Activated T-cell treated with anti-CD3 and anti-CD28 coated beads, Interleukin-2, amount 50 U/mL, for 72 hours (primary cell): ENCODE measurements at regions not wholly inside any gene's neighbourhood (a gene's known extent, or its start where the extent isn't known, plus 50 kb on each side); places are given as distances from the start of the nearest gene placed in this dataset.

Source experiments
- ATAC-seq, 2 donors: fragments of 150-1000 bp; cut with Tn5 transposase; replicated peaks in 1 of 2; 2 replicates each; pipeline ENCODE4 v1.10.0; 2021; ENCODE audit warnings: moderate library complexity in 2 of 2, mild to moderate bottlenecking in 1 of 2
- DNase-seq, 2 donors: peaks; one replicate each; pipeline ENCODE4 v3.0.0; 2021 to 2022; ENCODE audit warnings: mixed read lengths in 1 of 2
- H3K27ac Mint-ChIP-seq: one replicate; pipeline ENCODE4 v1.8.0; 2022; ENCODE audit warnings: mild to moderate bottlenecking, moderate library complexity, mixed read lengths
- H3K27me3 Mint-ChIP-seq: one replicate; pipeline ENCODE4 v1.8.0; 2022; ENCODE audit warnings: low read depth, mixed read lengths
- H3K36me3 Mint-ChIP-seq, 2 donors: one replicate each; pipeline ENCODE4 v1.8.0; 2022; ENCODE audit warnings: mixed read lengths in 2 of 2, mild to moderate bottlenecking in 1 of 2; ENCODE audit not compliant: insufficient read depth in 2 of 2
- H3K4me1 Mint-ChIP-seq: one replicate; pipeline ENCODE4 v1.8.0; 2022; ENCODE audit warnings: low read depth, mixed read lengths
- H3K4me3 Mint-ChIP-seq, 2 donors: one replicate each; pipeline ENCODE4 v1.8.0; 2022; ENCODE audit warnings: mild to moderate bottlenecking in 2 of 2, mixed read lengths in 2 of 2, moderate library complexity in 2 of 2
- H3K9me3 Mint-ChIP-seq, 2 donors: one replicate each; pipeline ENCODE4 v1.8.0; 2022; ENCODE audit warnings: mixed read lengths in 2 of 2

DNA sequence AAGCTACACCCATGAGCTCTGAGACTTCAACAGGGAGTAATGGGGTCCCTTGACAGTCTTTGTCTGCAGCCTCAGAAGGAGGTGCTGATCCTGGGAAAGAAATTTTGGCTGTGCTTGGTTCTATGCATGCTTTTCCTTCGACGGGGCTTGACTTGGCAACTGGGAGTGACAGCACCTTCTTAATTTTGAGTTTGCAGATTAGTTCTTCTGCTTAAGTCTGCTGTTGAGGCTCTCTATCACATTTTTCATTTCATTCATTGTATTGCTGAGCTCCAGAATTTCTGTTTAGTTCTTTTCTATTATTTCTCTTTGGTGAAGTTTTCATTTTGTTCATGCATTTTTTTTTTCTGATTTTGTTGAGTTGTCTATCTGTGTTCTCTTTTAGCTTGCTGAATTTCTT lies 125.6 kb downstream of the SNX19 start:
- H3K4me1 Mint-ChIP-seq, result no peaks in the 10 kb centered on the region
- H3K9me3 Mint-ChIP-seq, result peaks cover 0 to 8% of the 10 kb centered on the region in 2 donors
- no peak for ATAC-seq
- peaks cover 2% of the 10 kb centered on the region in 2 donors for H3K36me3 Mint-ChIP-seq
- no peaks in the 10 kb centered on the region for H3K27me3 Mint-ChIP-seq
- no peak overlapping the region for H3K4me3 Mint-ChIP-seq
- H3K27ac Mint-ChIP-seq, result no peak overlapping the region
- DNase-seq, result no peak

DNA sequence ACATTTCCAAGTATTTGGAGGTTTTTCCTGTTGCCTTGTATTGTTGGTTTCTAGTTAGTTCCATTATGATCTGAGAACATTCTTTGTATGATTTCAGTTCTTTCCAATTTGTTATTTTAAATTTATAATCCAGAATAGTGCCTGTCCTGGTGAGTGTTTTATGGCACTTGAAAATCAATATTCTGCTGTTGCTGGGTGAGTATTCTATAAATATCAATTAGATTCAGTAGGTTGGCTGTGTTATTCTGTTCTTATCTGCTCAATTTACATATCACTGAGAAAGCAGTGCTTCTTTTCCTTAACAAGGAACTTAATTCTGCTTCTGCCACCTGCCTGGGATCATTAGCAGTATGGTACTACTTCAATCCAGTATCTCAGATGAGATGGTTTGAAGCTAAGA lies 123.5 kb downstream of the SNX19 start:
- H3K4me3 Mint-ChIP-seq, result no peak overlapping the region
- no peak overlapping the region for H3K27ac Mint-ChIP-seq
- peaks cover 2% of the 10 kb centered on the region in 2 donors for H3K36me3 Mint-ChIP-seq
- DNase-seq, result no peak
- H3K4me1 Mint-ChIP-seq, result no peaks in the 10 kb centered on the region
- no peaks in the 10 kb centered on the region for H3K27me3 Mint-ChIP-seq
- peaks cover 1 to 8% of the 10 kb centered on the region in 2 donors for H3K9me3 Mint-ChIP-seq
- no peak for ATAC-seq

DNA sequence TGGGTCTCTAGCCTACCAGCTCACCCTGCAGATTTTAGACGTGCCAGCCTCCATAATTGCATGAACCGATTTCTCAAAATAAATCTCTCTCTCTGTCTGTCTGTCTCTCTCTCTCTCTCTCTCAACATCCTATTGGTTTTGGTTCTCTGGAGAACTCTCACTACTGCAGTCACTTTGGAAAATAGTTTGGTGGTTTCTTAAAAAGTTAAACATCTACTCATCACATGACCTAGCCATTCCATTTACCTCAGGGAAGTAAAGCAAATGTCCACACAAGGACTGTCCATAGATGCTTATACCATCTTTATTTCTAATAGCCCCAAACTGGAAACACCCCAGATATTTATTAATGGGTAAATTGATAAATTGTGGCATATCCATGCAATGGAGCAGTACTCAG lies 119.5 kb downstream of the SNX19 start:
- DNase-seq, result no peak
- H3K4me3 Mint-ChIP-seq, result no peak overlapping the region
- H3K36me3 Mint-ChIP-seq, result peaks cover 0 to 2% of the 10 kb centered on the region in 2 donors
- no peaks in the 10 kb centered on the region for H3K4me1 Mint-ChIP-seq
- peaks cover 0 to 1% of the 10 kb centered on the region in 2 donors for H3K9me3 Mint-ChIP-seq
- H3K27ac Mint-ChIP-seq, result no peak overlapping the region
- no peak for ATAC-seq
- H3K27me3 Mint-ChIP-seq, result no peaks in the 10 kb centered on the region

DNA sequence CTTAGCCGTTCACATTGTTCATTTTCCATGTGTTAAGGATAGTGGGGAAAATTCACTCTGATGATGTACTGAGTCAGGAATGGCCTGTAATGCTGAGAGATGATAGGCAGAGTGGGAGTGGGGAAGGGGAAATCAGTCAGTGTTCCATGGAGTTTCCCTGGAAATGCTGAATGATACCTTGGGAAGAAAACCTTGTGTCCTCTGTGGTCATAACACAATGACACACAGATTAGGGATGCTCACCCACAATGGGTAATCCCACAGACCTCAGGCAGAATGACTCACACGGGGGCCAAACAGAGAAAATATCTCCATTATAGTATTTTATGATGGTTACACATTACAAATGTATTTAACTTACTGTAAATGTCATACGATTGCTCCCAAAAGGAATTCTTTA lies 118.0 kb downstream of the SNX19 start:
- Mint-ChIP-seq H3K9me3 (peaks cover 0 to 1% of the 10 kb centered on the region in 2 donors), H3K27me3 (no peaks in the 10 kb centered on the region), H3K36me3 (no peaks in the 10 kb centered on the region), H3K4me3 (no peak overlapping the region), H3K27ac (no peak overlapping the region), H3K4me1 (no peaks in the 10 kb centered on the region)
- DNase-seq (no peak), ATAC-seq (no peak)

DNA sequence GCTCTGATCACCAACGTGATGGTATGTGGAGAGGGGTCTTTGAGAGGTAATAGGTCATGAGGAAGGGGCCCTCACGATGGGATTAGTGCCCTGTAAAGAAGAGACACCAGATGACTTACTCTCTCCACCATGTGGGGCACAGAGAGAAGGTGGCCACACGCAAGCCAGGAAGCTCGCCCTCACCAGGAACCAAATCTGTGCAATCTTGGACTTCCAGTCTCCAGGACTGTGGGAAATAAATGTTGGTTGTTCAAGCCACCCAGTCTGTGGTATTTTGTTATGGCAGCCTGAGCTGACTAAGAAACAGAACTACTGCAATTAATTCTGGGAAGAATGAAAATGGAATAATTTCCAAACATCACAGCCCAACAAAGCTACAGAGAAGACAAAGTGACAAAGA lies 117.5 kb downstream of the SNX19 start:
- H3K4me1 Mint-ChIP-seq, result no peaks in the 10 kb centered on the region
- no peak for ATAC-seq
- DNase-seq, result no peak
- H3K4me3 Mint-ChIP-seq, result no peak overlapping the region
- H3K27ac Mint-ChIP-seq, result no peak overlapping the region
- H3K36me3 Mint-ChIP-seq, result no peaks in the 10 kb centered on the region
- peaks cover 0 to 1% of the 10 kb centered on the region in 2 donors for H3K9me3 Mint-ChIP-seq
- H3K27me3 Mint-ChIP-seq, result peaks cover 5% of the 10 kb centered on the region

DNA sequence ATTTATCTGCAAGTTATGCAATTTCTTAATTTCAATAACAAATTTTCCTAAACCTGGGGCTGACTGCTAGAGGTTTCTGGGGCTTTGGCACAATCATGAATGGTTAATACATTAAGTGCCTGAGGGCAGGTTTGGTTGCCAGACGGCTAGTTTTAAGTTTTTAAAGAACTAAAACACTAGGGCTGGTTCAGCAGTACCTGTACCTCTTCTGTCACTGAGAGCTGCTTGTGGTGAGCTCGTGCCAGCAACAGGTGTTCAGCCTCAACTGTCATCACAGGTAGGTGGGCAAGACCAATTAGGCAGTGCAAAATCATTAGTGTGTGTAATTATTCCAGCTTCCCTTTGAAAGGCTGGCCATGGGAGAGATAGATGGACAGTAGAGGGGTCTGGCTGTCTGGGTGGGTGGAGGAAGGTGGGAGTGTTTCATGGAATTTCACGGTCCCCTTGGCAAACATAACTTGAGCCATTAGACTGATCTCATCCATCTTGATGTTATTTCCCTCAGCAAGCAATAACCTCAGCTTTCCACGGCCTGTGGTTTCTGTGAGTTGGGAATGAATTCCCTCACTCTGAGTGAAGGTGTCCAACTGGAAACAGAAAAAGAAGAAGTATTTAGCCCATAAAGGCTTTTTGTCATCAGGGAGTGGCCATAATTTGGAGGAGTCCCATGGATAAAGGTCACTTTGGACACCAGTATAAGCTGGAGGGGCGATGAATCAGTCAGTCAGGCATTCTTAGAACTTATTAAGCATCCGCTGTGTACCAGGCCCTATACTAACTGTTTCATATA lies 114.8 kb downstream of the SNX19 start:
- DNase-seq (no peak), ATAC-seq (no peak)
- H3K4me3 Mint-ChIP-seq, result no peak overlapping the region
- H3K9me3 Mint-ChIP-seq, result peaks cover 0 to 1% of the 10 kb centered on the region in 2 donors
- no peak overlapping the region for H3K27ac Mint-ChIP-seq
- no peaks in the 10 kb centered on the region for H3K36me3 Mint-ChIP-seq
- no peaks in the 10 kb centered on the region for H3K4me1 Mint-ChIP-seq
- peaks cover 7% of the 10 kb centered on the region for H3K27me3 Mint-ChIP-seq

DNA sequence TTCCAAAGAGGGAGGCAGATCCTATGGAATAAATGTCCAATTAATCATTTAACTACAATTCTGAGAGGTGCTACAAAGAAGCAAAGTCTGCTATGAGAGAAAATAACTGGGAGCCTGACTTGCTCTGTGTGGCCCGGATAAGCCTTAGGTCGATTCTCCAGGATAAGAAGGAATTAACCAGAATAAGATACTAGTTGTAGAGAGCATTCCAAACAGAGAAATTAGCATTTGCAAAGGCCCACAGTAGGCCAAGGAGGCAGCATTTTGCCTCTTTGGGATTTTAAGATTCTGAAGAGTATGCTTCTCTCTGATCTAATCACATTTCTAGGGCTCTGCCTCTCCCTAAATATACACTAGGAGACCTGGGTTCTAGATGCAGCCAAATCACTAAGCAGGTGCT lies 113.7 kb downstream of the SNX19 start:
- no peak for ATAC-seq
- Mint-ChIP-seq H3K4me1 (no peaks in the 10 kb centered on the region), H3K36me3 (no peaks in the 10 kb centered on the region), H3K27ac (no peak overlapping the region), H3K27me3 (peaks cover 7% of the 10 kb centered on the region), H3K9me3 (no peaks in the 10 kb centered on the region), H3K4me3 (no peak overlapping the region)
- no peak for DNase-seq

DNA sequence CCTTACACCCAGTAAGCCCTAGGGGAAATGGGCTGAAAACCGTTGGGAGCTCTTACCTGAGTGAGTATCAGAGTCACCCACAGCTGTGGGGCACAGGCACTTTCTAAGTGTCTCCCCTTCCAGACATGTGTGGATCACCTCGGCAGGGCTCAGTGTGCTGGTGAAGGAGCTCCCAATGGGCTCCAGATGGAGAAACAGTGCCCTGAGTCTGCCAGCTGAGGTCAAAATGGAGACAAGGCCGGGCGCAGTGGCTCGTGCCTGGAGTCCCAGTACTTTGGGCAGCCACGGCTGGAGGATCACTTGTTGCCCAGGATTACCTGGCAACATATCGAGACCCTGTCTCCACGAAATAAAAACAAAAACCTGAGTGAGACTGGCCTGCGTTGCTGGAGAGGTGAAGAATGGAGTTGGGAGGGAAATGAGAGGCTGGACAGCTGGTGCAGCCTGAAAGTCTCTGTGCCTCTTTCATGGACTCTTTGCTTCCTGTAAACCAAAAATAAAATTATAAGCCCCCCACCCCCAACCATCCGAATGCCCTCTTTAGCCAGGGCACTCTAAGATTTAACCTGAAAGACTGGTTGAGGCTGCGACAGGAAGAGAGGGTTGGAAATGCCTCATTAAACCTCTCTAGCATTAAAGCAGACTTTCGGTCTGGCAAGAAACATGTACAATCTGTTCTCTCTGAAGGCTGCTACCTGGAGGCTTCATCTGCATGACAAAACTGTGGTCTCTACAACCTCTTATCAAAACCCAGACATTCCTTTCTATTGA lies 111.8 kb downstream of the SNX19 start:
- ATAC-seq (no peak), DNase-seq (no peak)
- Mint-ChIP-seq H3K36me3 (no peaks in the 10 kb centered on the region), H3K9me3 (no peaks in the 10 kb centered on the region), H3K27ac (no peak overlapping the region), H3K4me3 (no peak overlapping the region), H3K27me3 (peaks cover 7% of the 10 kb centered on the region), H3K4me1 (no peaks in the 10 kb centered on the region)

DNA sequence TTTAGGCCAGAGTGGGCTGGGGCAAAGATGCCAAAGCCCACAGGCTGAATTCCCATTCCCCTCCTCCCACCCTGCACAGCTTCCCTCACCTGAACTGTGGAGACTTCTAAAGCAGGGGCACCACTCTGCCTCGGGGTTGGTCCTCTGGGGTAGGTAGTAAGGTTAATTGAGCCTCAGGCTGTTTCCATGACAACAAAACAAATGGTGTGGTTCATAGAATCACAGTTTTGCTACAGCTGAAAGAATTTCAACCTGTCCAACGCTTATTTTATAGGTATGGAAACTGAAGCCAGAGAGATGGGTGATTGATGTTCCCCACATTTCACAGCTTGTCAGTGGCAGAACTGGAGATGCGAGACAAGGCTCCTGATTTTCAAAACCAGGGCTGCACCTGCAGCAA lies 109.5 kb downstream of the SNX19 start:
- DNase-seq (no peak), ATAC-seq (no peak)
- no peak overlapping the region for H3K4me3 Mint-ChIP-seq
- H3K4me1 Mint-ChIP-seq, result no peaks in the 10 kb centered on the region
- H3K9me3 Mint-ChIP-seq, result no peaks in the 10 kb centered on the region
- no peak overlapping the region for H3K27ac Mint-ChIP-seq
- H3K27me3 Mint-ChIP-seq, result peaks cover 7% of the 10 kb centered on the region
- no peaks in the 10 kb centered on the region for H3K36me3 Mint-ChIP-seq

DNA sequence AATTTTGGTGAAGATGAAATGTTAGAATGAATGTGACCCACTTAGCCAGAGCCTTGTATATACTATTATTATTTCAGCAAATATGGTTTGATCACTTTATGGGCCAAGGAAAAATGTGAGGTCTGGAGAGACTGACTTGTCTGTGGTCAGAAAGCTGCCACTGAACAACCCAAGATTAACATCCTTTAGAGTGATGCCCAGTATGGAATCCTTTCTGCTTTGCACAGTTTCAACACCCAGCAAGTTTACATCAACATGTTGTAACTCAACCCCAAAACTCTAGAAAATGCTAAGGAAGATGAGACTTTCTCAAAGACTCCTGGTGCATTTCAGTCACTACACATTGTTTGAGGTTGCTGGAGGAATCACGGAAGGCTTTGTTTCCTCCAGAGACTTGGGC lies 107.7 kb downstream of the SNX19 start:
- DNase-seq, result no peak

DNA sequence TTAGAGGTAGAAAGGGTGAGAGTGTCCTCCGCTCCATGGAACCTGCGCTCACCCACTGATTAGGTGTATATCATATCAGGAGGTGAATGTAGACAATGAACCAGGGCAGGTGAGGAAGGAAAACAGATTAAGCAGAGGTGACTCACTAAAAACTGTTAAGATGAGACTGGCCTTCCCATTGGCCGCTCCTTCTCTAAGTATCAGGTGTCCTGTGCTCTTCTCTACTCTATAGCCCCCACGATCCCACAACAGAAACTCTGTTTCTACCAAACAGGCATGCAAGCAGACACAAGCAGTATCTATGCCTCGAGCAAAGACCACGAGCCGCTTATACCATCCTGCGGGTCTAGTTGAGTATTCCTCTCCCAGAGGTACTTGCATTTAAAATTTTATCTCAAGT lies 103.1 kb downstream of the SNX19 start:
- DNase-seq (no peak), ATAC-seq (no peak)
- Mint-ChIP-seq H3K36me3 (no peaks in the 10 kb centered on the region), H3K27ac (no peak overlapping the region), H3K9me3 (no peaks in the 10 kb centered on the region), H3K4me1 (no peaks in the 10 kb centered on the region), H3K27me3 (no peaks in the 10 kb centered on the region), H3K4me3 (no peak overlapping the region)

More for the DNA sequence above, 107.7 kb downstream of the SNX19 start:
- no peaks in the 10 kb centered on the region for H3K36me3 Mint-ChIP-seq
- H3K4me3 Mint-ChIP-seq, result no peak overlapping the region
- no peaks in the 10 kb centered on the region for H3K4me1 Mint-ChIP-seq
- no peaks in the 10 kb centered on the region for H3K9me3 Mint-ChIP-seq
- no peak for ATAC-seq
- no peak overlapping the region for H3K27ac Mint-ChIP-seq
- peaks cover 5% of the 10 kb centered on the region for H3K27me3 Mint-ChIP-seq

DNA sequence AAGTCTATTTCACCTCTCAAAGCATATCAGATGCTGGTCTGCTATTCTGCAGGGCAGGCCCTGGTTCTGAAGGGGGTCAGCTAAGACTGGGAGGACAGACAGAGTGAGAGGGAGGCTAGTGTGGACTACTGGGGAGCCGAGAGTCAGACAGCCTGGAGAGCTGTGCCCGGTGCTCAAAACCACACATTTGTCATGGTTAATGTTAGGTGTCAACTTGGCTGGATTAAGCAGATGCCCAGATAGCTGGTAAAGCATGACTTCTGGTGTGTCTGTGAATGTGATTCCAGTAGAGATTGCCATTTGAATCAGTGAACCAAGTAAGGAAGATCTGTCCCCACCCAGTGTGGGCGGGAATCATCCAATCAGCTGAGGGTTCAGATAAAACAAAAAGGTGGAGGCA lies 102.6 kb downstream of the SNX19 start:
- no peak for DNase-seq
- no peak overlapping the region for H3K4me3 Mint-ChIP-seq
- H3K9me3 Mint-ChIP-seq, result no peaks in the 10 kb centered on the region
- no peak overlapping the region for H3K27ac Mint-ChIP-seq
- no peak for ATAC-seq
- H3K4me1 Mint-ChIP-seq, result no peaks in the 10 kb centered on the region
- H3K27me3 Mint-ChIP-seq, result no peaks in the 10 kb centered on the region
- H3K36me3 Mint-ChIP-seq, result no peaks in the 10 kb centered on the region

DNA sequence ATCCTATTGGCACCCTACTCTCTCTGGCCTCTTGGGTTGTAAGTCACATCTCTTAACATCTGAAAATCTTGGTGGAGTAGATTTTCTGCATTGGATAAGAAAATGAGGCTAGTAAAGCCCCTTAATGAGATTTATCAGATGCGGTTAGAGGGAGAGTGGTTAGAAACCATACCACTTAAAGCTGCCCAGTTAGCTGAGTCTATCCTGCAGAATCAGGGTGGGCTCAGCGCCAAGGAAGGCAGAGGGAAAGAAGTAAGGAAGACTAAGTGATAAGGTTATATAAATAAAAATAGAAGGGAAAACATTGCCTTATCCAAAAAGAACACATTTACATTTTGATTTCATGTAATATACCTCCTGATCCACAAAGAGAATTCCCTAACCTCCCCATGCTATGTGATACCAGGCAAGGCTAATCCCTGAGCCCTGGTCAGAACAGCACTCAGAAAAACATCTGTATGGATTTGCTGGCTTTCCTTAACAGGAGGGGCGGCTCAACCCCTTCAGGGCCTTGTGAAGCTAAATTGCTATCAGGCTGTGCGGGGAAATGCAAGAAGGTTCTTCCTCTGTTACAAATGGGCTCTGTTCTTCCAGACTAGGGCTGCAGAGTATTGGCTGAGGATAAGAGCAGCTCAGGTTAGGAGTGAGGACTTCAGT lies 101.7 kb downstream of the SNX19 start:
- no peak for ATAC-seq

More for the DNA sequence above, 101.7 kb downstream of the SNX19 start:
- Mint-ChIP-seq H3K4me1 (no peaks in the 10 kb centered on the region), H3K9me3 (no peaks in the 10 kb centered on the region), H3K27ac (no peak overlapping the region), H3K27me3 (no peaks in the 10 kb centered on the region), H3K36me3 (no peaks in the 10 kb centered on the region), H3K4me3 (no peak overlapping the region)
- no peak for DNase-seq
